GM12874 (cell line): ENCODE measurements at regions not wholly inside any gene's neighbourhood (a gene's known extent, or its start where the extent isn't known, plus 50 kb on each side); places are given as distances from the start of the nearest gene placed in this dataset.

Source experiments
- CTCF ChIP-seq: IDR thresholded peaks from 2 replicates; pipeline ENCODE4 v1.5.1; 2011; ENCODE audit warnings: low read depth, mild to moderate bottlenecking, control low read depth, low read length, moderate library complexity; ENCODE audit not compliant: insufficient read depth

GRCh38 chr6:28634411-28634760, 108.7 kb downstream of the GPX5 start:
- TF ChIP-seq CTCF = no peak

GRCh38 chr6:28634761-28635546, 109.3 kb downstream of the GPX5 start:
- TF ChIP-seq CTCF = no peak

- no peak for TF ChIP-seq CTCF
Measured at GRCh38 chr6:28635547-28636158, 110.0 kb downstream of the GPX5 start.

GRCh38 chr6:28638787-28639430, 113.2 kb downstream of the GPX5 start:
- no peak for TF ChIP-seq CTCF

GRCh38 chr6:28643017-28643740, 117.5 kb downstream of the GPX5 start:
- TF ChIP-seq CTCF = no peak

GRCh38 chr6:28646650-28647049, 121.0 kb downstream of the GPX5 start:
- TF ChIP-seq CTCF = no peak
